Dermis blood vessel endothelial cell (primary cell): ENCODE measurements at regions not wholly inside any gene's neighbourhood (a gene's known extent, or its start where the extent isn't known, plus 50 kb on each side); places are given as distances from the start of the nearest gene placed in this dataset.
"Not testable (repeated sequence)": the region's sequence is repeated elsewhere in the genome, so short reads cannot be mapped to it uniquely, and the experiment has no call there.

Source experiments
- DNase-seq: peaks from one replicate; pipeline ENCODE4 v3.0.0; 2010

DNA sequence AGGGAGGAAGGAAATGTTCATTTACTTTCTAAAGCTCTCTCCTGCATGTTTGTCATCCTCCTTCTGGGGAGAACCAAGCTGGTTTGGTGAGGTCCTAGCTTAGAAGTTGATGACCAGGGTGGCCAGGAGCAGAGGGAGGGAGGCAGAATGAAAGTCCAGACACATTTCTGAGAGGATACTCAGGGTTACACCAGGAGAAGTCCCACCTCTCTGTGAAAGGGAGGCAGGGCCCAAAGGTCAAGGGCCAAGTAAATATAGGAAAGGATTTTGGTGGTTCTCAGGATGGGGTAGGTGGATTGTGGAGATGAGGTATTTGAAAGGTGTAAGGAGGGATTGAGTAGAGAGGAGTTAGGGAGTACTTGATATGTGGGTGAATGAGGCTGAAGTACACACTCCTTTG is 58.0 kb upstream of the FBXO11 start:
- no peak for DNase-seq

DNA sequence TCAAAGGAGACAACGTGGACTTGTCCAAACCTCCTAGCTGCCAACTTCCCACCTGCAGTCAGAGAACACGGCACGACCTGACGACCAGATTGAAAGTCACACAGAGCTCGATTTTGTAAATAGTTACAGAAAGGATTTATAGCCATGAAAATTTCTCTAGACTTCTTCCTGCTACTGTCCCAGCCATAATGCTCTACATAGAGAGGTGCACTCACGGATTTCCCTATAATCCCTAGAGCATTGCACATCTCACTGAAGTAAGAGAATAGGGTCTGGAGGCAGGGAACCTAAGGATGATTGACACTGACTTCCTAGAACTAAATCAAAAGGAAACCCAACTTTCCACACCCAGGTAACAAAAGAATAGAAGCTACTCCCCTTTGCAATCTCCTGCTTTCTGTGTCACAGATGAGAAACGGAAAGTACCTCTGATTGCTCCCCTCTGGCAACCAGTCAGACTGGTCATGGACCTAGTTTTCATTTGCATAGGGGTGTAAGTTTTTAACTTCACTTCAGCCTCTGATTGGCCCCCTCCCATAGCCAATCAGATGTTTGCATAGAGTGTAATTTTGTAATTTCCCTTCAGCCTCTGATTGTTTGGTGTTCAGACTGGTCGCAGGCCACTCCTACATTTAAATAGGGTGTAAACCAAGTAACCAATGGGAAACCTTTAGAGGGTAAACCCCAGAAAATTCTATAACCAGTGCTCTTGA is 58.6 kb upstream of the FBXO11 start:
- DNase-seq = no peak

DNA sequence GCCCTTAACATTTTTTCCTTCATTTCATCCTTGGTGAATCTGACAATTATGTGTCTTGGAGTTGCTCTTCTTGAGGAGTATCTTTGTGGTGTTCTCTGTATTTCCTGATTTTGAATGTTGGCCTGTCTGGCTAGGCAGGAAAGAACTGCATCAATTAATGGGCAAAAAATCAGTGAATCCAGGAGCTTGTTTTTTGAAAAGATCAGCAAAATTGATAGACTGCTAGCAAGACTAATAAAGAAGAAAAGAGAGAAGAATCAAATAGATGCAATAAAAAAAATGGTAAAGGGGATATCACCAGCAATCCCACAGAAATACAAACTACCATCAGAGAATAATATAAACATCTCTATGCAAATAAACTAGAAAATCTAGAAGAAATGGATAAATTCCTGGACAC is 70.4 kb upstream of the FBXO11 start:
- DNase-seq = not testable (repeated sequence)

DNA sequence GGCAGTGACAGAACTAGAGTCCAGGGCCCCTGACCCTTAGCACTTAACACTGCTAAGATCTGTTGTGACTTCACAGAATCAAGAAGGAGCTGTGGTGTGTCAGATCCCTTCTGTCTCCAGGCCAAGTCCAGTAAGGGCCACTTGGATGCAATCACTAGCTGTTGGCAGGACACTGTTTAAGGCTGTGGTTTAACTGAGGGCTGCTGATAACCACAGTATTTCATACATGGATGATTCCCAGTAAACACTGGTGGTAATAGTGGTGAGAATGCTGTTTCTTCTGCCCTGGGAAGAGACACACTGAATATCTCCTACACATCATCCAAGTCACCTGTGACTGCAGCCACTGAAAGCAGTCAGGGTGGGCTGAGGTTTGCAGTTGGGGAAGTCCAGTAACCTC is 77.7 kb upstream of the FBXO11 start:
- DNase-seq = no peak

DNA sequence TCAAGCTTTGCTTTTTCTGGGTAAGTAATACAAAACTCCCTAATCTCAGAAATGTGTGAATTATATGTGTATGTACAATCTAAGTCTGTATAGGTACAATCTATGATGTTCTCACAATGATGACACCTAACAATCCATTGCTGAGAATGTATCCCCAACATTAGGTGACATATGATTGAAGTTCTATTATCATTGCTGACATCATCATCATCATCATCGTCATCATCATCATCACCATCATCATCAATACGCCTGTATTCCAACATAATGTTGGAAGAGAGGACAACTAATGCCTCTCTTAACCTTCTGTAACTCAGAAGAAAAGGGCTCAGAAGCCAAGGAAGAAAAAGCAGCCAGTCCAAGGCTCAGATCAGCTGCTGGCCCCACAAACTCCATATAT is 84.2 kb upstream of the FBXO11 start:
- DNase-seq = no peak

DNA sequence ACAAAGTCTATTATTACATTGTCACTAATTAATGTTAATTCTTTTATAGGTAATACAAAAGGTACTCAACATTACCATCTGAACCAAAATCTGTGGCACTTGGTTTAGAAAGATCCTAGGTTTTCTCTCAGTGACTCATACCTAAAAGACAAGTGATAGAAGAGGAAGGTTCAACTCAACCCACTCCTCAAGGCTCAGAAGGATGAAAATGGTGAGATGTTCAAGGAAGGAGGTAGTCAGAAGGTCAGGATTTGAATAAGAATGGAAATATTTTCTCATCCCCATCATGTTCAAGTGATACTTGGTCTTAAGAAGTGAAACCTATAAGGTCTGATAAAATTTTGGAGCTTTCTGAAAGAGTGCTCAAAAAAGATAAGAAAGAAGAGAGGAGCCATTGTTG is 86.4 kb upstream of the FBXO11 start:
- DNase-seq = no peak

DNA sequence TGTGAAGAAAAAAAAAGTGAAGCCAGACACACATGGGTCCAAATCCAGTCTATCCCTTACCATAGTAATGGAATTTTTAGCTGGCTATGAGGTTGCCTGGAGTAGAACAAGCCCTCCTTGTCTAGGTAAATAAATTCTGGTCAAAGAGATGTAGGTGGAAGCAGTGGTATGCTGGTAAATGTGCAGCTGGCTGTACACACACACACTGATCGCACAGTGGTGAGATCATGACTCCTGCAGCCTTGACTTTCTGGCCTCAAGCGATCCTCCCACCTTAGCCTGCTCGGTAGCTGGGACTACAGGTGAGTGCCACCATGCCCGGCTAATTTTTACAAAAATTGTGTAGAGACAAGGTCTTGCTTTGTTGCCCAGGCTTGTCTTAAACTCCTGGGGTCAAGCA is 90.5 kb upstream of the FBXO11 start:
- DNase-seq = no peak

DNA sequence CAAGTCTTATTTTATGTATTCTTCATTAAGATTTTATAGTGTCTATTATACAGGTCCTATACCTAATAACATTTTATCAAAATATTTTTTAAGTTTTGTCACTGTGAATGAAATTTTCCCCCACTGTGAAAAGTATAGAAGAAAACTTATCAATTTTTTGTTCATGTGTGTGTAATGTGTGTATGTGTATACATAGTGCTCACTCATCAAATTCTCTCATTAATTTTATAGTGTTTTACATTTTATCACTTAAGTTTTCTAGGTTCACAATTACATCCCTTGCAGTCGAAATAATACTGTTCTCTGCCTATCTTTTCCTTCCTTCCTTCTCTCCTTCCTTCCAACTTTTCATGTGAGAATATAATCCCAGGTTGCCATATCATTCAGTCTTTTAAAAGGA is 93.2 kb upstream of the FBXO11 start:
- DNase-seq = no peak

DNA sequence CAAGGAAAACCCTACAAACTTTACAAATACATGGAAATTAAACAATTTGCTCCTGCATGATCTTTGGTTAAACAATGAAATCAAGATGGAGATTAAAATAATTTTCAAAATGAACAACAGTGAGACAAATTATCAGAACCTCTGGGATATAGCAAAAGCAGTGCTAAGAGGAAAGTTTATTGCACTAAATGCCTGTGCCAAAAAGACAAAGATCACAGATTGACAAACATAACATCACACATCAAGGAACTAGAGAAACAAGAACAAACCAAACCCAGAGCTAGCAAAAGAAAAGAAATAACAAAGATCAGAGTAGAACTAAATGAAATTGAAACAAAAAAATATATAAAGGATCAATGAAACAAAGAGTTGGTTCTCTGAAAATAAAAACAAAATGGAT is 95.2 kb upstream of the FBXO11 start:
- DNase-seq = no peak

DNA sequence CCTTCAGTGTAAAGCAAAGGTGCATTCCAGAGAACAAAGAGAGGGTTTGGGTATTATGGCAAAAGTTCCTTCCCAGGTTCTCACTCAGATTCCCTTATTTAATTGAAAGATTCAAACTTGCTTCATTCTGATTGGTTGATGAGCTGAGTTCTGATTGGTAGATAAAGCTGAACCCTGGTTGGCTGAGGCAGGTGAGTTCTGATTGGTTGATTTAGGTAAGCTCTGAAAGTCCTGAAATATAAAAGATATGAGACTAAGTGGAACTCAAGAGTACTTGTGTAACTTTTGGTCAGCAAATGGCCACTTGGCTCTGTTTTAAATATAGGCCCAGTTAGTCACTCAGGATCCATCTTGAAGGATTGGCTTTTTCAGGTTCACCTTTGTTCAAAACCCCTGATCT is 99.8 kb upstream of the FBXO11 start:
- DNase-seq = no peak

DNA sequence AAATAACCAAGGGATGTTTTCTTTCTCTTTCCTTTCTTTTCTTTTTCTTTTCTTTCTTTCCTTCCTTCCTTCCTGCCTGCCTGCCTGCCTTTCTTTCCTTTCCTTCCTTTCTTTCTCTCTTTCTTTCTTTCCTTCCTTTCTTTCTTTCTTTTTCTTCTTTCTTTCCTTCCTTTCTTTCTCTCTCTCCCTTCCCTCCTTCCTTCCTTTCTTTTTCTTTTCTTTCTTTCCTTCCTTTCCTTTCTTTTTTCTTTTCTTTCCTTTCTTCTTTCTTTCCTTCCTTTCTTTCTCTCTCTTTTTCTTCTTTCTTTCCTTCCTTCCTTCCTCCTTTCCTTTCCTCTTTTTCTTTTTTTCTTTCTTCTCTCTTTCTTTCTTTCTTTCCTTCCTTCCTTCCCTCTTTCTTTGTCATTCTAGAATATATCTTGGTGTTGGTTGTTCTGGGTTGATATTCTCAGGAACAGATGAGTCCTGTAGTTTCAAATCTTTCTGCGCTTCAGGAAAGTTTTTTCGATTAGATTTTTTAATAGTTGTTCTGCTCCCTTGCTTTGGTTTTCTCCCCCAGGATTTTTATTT is 101.5 kb upstream of the FBXO11 start:
- no peak for DNase-seq

DNA sequence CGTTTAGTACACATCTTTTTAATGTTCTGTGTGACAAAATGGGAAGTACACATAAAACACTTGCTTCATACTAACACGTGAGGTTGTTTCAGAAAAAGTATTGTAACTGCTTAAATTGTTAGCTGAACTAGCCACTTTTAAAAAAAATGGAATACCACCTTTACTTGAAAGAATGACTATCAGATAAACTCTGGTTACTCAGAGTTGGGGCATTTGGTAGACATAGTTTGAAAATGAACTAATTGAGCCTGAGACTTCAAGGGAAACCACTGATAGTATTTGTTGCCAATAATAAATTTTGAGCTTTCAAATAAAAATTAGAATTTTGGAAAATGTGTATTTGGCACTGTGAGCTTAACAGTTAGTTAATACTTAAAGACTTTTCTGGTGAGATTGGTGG is 103.0 kb upstream of the FBXO11 start:
- DNase-seq = no peak

DNA sequence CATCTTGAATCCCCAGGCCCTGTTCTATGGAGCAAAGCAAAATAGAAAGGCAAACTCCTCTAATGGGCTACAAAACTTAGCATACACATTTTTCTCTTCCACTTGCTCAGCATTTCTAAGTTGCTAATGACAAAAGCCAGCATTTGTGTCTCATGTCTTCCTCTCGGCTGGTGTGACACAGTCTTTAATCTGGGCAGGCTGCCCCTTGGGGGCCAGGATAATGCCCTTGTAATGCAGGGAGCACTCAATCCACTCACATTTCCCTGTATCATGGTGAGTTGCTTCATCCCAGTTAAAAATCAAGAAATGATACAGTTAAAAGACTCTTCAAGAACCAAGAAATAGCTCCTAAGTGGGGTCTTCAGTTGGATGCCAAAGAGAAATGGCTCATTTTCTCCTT is 109.1 kb upstream of the FBXO11 start:
- DNase-seq = no peak

DNA sequence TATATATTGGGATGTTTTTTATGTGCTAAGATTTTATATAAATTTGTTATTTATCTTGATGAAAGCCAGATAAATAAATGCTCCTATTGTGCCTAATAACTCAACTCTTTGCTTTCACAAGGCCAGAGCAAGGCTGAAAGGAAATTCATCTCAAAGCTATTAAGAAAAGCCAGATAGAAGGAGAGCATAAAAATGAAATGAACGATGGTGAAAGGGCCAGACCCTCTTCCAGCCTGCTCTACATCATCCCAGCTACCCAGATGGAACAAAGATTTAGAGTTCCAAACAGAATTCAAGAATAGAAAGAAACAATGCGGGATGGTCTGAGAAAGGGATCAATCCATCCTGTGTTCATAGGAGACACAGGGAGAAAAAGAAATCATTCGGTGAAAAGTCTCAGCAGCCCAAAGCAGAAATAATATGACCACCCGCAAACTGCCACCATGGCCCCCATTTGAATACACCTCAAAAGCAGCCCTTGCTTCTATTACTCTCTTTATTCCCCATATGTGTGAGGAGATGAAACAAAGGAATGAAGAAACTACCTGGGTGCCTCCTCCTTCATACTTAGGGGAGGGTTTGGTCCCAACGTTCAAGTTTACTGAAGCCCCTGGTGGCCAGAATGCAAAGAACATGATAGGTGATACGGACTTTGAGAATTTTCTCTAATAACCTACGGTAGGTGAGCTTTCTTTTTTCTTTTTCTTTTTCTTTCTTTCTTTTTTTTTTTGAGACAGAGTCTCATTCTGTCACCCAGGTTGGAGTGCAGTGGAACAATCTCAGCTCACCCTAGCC is 110.1 kb upstream of the FBXO11 start:
- no peak for DNase-seq

DNA sequence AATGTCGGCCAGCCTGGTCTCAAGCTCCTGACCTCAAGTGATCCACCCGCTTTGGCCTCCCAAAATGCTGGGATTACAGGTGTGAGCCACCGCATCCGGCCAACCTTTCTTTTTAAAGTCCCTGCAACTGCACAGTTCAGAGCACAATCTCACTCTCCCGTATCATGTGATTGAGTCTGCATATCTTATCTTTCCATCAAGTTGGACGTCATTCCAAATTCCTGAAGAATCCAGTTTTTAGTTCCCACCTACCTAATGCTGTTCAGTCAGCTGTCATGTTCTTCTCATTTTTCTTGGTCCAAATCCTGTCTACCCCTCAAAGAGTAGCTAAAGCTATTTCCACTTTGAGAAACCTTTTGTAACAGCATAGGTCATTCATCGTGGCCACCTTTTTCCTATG is 110.8 kb upstream of the FBXO11 start:
- no peak for DNase-seq

DNA sequence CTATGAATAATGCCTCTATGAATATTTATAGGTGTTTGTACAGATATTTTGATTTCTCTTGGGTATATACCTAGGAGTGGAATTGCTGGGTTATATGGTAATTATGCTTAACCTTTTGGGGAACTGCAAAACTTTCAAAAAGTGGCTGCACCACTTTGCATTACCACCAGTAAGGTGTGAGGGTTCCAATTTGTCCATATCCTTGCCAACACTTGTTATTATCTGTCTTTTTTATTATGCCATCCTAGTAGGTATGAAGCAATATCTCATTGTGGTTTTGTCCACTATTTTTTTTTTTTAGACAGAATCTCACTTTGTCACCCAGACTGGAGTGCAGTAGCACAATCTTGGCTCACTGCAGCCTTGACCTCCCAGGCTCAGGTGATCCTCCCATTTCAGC is 112.2 kb upstream of the FBXO11 start:
- no peak for DNase-seq

DNA sequence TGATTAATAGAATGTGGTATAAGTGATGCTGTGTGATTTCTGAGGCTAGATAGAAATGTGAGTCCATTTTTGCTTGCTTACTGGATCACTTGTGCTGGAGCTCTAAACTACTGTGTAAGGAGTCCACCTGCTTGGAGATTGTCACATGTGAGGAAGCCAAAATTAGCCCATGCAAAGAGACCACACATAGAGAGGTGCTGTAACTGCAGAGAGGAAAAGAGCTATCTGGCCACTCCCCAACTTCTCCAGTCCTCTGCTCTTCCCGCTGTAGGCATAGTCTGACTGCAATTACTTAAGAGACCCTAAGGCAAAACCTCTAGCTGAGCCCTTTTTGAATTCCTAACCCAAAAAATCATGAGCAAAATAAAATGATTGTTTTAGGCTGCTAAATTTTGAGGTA is 120.6 kb upstream of the FBXO11 start:
- DNase-seq = no peak

DNA sequence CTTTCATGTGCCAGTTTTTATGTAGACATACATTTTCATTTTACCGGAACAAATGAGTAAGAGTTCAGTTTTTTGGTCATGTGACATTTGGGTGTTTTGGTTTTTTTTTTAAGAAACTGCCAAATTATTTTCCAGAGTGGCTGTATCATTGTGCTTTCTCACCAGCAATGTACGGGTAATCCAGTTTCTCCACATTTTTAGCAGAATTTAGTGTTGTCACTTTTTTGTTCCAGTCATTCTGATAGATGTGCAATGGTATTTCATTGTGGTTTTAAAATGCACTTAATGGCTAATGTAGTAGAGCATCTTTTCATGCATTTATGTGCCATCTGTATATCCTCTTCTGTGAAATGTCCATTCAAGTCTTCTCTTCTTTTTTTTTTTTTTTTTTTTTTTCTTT is 126.5 kb upstream of the FBXO11 start:
- DNase-seq = no peak

DNA sequence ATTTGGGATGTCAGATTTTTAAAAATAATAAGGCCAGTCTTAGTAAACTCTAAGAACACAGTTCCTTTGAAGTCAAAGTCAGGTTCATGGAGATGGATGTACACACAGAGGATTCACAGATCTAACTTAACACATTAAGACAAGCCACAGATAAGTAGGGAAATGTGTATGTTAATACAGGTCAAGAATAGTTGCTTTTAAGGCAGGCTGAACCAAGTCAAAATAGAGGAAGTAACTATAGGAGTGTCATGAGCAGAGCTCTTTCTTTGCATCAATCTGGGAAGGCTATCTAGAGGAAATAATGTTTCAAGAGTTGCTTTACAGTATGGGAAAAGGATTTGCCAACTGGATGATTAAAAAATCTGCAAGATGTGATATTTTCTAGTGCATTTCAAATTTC is 128.0 kb upstream of the FBXO11 start:
- DNase-seq = no peak

DNA sequence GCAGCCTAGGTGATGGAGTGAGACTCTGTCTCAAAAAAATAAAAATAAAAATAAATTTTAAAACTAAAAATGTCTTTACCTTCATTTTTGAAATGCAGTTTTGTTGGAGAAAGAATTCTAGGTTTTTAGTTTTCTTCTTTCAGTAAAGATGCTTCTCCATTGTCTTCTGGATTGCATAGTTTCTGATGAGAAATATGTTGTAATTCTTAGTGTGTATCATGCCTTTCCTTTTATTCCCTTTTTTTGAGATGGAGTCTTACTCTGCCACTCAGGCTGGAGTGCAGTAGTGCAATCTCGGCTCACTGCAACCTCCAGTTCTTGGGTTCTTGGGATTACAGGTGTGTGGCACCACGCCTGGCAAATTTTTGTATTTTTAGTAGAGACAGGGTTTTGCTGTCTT is 130.0 kb upstream of the FBXO11 start:
- DNase-seq = no peak

DNA sequence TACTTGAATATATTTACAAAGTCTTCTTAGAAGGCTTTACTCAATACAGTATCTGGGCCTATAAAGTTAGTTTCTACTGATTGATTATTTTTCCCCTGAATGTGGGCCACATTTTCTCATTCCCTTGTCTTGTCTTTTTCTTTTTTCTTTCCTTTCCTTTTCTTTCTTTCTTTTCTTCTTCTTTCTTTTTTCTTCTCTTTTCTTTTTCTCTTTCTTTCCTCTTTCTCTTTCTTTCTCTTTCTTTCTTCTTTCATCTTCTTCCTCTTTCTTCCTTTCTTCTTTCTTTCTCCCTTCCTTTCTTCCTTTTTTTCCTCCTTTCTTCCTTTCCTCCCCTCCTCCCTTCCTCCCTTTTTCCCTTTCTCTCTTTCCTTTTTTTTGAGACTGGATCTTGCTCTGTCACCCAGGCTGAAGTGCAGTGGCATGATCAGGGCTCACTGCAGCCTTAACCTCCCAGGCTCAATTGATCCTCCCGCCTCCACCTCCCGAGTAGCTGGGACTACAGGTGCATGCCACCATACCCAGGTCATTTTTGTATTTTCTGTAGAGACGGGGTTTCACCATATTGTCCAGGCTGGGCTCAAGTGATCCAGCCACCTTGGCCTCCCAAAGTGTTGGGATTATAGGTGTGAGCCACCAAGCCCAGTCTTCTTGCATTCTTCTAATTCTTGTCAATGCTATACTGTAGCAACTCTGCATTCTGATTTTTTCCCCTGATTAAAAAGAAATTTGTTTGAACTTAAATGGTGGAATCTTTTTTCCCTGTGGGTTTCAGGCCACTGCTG is 133.1 kb upstream of the FBXO11 start:
- DNase-seq = no peak

DNA sequence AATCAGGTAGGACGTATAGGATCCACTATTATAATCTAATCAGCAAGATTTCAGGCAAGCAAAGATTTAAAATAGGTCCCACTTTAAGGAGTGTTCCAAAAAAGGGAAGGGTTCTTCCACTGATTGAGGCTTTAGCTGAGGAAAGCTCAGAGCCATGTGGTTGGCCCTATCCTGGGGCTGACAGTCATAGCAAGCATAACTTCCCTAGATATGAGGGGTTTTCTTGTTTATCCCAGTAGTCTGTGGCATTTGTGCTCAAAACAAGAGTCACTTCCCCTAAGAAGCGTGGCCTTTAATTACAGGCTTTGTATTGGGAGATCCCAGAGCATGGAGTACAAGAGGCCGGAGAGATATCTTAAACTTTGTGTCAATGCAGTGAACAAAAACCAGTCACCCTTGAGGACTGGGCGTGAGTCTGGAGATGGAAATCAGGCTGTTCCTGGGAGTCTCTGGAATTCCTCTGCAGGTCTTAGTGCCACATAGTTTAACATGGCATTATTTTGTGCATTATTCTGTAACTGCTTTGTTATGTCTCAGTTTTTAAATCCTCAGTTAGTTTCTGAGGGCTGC is 136.9 kb upstream of the FBXO11 start:
- no peak for DNase-seq

DNA sequence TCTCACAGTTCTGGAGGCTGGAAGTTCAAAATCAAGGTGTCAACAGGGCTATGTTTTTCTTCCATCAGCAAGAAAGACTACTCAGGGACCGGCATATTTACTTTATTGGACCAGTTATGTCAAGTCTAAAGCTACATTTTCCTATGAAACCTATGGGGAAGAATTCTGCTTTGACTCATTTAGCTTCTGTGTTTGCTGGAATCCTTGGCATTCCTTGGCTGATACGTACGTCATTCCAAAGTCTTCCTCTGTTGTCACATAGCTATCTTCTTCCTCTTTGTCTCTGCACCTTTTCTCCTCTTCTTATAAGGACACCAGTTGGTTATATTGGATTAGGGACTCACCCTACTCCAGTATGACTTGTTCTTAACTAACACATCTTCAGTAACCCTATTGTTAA is 137.4 kb upstream of the FBXO11 start:
- DNase-seq = no peak
